Kidney glomerular epithelial cell (primary cell): ENCODE measurements at regions not wholly inside any gene's neighbourhood (a gene's known extent, or its start where the extent isn't known, plus 50 kb on each side); places are given as distances from the start of the nearest gene placed in this dataset.
"Not testable (repeated sequence)": the region's sequence is repeated elsewhere in the genome, so short reads cannot be mapped to it uniquely, and the experiment has no call there.

Experiments used
- DNase-seq: peaks from one replicate; lab custom pipeline; 2025; lab: John Stamatoyannopoulos, UW

- no peak for DNase-seq
Observed at GRCh38 chr13:54402495-54402894, 1373.9 kb downstream of the OLFM4 start.

GRCh38 chr13:54415753-54416366, 1387.2 kb downstream of the OLFM4 start:
- no peak for DNase-seq

- DNase-seq = not testable (repeated sequence)
Observed at GRCh38 chr13:54422946-54423345, 1394.3 kb downstream of the OLFM4 start.

GRCh38 chr13:54424344-54424743, 1395.7 kb downstream of the OLFM4 start:
- DNase-seq = no peak

- no peak for DNase-seq
Observed at GRCh38 chr13:54433493-54434206, 1405.0 kb downstream of the OLFM4 start.

- DNase-seq = not testable (repeated sequence)
Observed at GRCh38 chr13:54440853-54441400, 1412.3 kb downstream of the OLFM4 start.

GRCh38 chr13:54445453-54445852, 1416.8 kb downstream of the OLFM4 start:
- DNase-seq = no peak

- DNase-seq = no peak
Observed at GRCh38 chr13:54445865-54446264, 1417.3 kb downstream of the OLFM4 start.

GRCh38 chr13:54449922-54450321, 1421.3 kb downstream of the OLFM4 start:
- no peak for DNase-seq

- DNase-seq = no peak
Observed at GRCh38 chr13:54484166-54484565, 1455.6 kb downstream of the OLFM4 start.

GRCh38 chr13:54486421-54487166, 1458.0 kb downstream of the OLFM4 start:
- DNase-seq = no peak

GRCh38 chr13:54489359-54489758, 1460.7 kb downstream of the OLFM4 start:
- DNase-seq = no peak

GRCh38 chr13:54492995-54493394, 1464.4 kb downstream of the OLFM4 start:
- DNase-seq = no peak

GRCh38 chr13:54511366-54511765, 1482.8 kb downstream of the OLFM4 start:
- no peak for DNase-seq

- DNase-seq = no peak
Observed at GRCh38 chr13:54513254-54513653, 1484.6 kb downstream of the OLFM4 start.

- DNase-seq = no peak
Observed at GRCh38 chr13:54536112-54536511, 1507.5 kb downstream of the OLFM4 start.

- DNase-seq = no peak
Observed at GRCh38 chr13:54563286-54563685, 1534.7 kb downstream of the OLFM4 start.

- not testable (repeated sequence) for DNase-seq
Observed at GRCh38 chr13:54572037-54572436, 1543.4 kb downstream of the OLFM4 start.

- DNase-seq = no peak
Observed at GRCh38 chr13:54573186-54573585, 1544.6 kb downstream of the OLFM4 start.

- DNase-seq = no peak
Observed at GRCh38 chr13:54574791-54575190, 1546.2 kb downstream of the OLFM4 start.

- DNase-seq = no peak
Observed at GRCh38 chr13:54591540-54591939, 1562.9 kb downstream of the OLFM4 start.

- DNase-seq = no peak
Observed at GRCh38 chr13:54592201-54592600, 1563.6 kb downstream of the OLFM4 start.

GRCh38 chr13:54593504-54593903, 1564.9 kb downstream of the OLFM4 start:
- DNase-seq = no peak
